Pons (tissue), 1 donor: ENCODE measurements at regions not wholly inside any gene's neighbourhood (a gene's known extent, or its start where the extent isn't known, plus 50 kb on each side); places are given as distances from the start of the nearest gene placed in this dataset.

Source experiments
- DNase-seq: peaks from one replicate; pipeline ENCODE4 v3.0.0-alpha.2; 2016; ENCODE audit warnings: low spot score

DNA sequence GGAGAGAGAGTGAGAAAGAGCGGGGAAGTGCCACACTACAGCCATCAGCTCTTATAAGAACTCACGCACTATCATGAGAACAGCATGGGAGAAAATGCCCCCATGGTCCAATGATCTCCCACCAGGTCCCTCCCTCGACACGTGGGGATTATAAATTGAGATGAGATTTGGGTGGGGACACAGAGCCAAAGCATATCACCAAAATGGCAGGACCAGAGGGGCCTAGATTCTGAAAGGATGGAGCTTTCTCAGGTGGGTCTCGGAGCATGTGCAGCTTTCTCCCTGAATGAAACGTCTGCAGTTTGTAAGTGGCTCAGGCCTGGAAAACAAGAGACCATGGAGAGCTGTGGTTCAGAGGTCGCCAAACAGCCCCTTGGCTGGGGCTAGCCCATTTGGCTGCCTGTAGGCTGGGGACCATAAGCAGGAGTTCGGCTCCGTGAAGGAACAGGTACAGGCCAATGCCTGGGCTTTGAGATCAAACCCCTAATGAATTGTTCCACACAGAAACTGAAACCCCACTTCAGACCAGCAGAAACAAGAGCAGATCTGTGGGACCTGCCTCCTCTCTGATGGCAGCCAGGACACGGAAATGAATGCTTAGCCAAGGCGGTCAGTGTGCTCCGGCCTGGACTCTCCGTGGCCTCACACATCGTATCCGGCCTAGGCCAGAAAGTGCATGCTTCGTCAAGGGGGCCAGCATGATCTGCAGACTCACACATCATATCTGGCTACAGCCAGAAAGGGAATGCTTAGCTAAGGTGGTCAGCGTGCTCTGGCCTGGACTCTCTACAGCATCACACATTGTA lies 111.2 kb upstream of the TMEM18 start:
- DNase-seq: no peak

DNA sequence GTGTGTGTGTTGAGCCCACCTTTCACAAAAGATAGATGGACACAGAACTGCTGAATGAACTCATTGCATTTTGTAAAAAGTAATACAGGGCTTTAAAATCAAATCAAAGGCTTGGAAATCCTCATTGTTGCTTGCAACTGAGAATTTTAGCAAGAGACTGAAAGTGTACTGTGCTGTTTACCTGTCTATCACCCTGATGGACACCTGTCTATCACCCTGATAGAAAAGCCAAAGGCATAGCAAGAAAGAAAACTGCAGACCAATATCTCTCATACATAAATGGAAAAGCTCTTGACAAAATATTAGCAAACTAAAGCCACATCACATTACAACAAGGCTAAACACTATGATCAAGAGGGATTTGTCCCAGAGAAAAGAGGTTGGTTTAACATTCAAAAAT lies 107.5 kb upstream of the TMEM18 start:
- DNase-seq: no peak

DNA sequence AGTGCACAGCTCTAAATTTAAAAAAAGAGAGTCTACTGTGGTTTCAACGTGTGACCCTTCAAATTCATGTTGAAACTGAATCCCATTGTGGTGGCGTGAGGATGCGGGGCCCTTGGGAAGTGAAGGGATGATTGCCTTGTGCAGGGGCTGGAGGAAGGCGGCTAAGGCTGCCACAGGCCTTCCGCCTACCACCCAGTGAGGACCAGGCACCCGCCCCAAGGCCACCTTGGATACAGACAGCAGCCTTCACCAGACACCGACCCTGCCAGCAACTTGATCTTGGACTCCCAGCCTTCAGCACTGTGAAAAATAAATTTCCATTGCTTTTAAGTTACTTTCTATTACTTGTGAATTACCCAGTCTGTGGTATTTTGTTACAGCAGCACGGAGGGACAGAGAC lies 103.4 kb upstream of the TMEM18 start:
- no peak for DNase-seq

DNA sequence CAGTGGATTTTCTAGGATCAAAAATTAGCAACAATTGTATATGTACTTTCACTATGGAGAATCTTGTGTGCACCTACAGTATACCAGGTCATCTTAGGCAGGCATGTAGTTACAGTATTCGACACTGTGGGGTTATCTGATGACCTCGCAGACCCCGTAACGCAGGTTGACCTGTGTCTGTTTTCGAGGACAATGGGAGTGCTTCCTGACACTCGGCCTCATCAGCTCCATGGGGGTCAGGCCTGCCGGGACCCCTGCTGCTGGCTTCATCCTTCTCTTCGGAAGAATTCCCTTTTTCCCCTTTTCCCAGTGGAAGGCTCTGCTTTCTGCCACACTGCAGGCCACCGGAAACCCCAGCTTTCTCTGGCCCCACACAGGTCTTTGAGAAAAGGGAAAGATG lies 102.8 kb upstream of the TMEM18 start:
- no peak for DNase-seq

DNA sequence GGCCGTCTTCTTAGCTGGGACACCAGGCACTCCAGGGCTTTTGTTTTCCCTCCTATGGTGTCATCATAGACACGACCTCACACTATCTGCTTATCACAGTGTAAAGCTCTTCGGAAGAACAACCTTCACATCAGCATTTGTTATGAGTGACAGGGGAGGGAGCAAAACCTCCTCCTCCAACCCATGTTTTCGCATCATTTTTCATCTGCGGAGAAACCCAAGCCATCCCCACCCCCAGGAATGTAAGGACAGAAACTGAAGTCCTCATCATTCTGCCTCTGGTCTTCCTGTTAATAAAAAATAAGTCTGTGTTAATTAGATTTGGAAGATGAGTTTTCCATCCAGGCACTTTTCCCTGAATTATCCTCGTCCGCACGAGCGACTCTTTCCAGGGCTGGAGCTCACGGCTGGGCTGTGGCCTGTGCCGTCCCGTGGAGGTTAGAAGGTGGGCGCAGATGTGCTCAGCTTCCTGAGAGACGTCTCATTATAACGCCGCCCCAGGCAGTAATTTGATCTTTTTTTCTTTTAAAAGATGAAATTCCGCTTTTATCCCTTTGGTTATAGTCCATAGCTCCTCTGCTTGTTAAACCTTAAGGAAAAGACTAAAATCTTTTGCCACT lies 101.6 kb upstream of the TMEM18 start:
- no peak for DNase-seq

DNA sequence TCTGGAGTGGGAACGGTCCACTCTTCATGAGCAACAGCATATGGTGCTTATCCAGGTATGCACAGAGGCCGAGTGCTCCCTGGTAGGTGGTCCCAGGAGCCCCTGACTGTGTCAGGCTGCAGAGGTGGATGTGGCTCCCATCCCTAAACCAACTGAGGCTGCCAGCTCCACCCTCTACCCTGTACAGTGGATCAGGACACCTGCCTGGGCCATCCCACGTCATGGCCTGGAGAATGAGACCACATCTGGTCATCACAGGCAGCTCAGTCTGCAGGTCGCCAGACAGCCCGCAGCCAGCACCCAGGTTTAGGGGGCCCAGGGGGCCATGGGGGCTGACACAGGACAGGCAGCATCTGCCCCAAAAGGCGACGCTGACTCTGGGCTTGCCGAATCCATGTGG lies 100.3 kb upstream of the TMEM18 start:
- DNase-seq: no peak

DNA sequence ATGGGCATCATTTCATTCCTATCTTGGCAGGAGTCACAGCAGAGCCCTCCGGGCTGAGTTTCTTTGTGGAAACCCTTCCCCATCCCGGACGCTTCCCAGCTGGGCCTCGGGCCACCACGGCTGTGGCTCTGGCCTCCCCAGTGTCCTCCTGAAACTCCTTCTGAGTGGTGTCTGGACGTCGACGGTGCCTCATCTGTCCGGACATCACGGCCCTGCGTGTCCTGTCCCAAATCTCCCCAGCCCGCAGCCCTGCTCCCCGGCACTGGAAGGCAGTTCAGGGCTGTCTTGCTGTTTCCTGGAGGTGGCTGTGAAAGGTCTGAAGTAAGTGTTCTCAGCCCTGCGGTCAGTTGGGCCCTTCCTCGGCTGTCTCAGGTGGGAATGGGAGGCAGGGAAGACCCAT lies 99.8 kb upstream of the TMEM18 start:
- no peak for DNase-seq

DNA sequence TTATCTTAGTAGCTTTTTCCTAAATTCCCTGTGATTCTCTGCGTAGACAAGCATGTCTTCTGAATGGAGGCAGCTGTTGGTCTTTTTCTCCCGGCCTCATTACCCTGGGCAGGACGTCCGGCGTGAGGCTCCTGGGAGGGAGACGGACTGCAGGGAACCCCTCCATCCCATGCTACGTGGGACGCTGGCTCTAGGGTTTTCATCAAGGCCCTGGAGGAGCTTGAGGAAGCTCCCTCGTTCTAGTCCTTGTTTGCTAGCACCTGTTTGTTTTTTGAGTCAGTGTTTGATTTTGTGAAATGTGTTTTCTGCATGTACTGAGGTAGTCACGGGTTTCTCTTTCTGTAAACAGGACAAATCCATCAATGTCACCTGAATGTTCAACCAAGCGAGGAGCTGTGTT lies 99.3 kb upstream of the TMEM18 start:
- no peak for DNase-seq

DNA sequence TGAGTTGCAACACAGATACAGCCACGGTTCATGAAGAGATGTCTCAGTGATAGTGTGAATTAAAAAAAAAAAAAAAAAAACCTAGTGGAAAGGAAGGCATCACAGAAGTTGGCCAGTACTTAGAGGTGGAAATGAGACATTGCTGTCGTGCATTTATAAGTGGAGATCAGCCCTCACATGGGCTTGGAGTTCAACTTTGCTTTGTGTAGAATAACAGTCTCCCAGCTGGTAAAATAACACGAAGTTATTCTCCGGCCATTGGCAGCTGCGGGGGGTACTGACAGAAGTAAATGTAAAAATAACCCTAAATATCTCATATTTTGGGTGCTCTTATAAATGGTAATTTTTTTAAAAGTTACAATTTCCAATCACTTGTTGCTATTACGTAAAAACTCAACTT lies 98.8 kb upstream of the TMEM18 start:
- DNase-seq: no peak

DNA sequence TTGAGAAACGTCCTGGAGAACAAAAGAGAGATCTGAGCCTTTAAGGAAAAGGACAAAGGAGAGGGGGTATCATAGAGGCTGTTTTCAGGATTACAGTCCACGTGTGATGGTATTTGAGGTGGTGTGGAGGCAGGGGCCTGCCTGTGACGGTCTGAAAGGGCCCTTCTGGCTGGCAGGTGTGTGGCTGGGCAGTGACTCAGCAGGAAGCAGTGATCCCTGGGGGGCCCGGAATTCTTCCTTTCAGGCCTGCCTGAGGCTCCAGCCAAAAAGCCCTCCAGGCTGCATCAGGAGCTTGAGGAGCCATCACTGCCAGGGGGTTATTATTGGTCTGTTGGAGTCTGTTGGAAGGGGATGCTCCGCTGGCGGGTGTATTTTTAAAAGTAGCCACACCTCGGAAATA lies 97.2 kb upstream of the TMEM18 start:
- no peak for DNase-seq

DNA sequence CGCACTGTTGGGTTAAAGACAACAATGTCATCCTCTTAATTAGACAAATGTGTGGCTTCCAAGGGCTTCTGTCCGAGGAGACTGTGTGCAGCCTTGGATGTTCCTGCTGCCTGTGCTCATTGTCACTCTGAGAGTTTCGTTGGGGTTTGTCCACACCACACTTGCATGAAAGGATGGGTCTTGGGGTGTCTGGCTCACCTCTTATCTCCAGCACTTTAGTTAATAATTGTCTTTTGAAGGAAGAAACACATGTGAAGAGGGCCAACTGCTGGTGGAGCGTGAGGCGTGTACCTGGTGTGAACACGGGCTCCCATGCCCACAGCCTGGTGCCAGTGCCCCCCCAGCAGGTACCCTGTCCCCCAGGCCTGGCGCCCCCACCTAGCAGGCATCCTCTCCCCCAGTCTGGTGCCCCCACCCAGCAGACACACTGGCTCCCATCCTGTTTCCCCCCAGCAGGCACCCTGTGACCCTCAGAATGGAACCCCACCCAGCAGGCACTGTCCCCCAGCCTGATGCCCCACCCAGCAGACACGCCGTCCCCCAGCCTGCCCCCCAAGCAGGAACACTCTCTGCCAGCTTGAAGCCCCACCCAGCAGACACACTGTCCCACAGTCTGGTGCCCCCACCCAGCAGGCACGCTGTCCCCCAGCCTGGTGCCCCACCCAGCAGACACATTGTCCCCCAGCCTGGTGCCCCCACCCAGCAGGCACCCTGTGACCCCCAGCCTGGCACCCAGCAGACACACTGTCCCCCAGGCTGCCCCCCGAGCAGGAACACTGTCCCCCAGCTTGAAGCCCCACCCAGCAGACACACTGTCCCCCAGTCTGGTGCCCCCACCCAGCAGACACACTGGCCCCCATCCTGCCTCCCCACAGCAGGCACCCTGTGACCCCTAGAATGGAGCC lies 96.3 kb upstream of the TMEM18 start:
- DNase-seq: no peak

DNA sequence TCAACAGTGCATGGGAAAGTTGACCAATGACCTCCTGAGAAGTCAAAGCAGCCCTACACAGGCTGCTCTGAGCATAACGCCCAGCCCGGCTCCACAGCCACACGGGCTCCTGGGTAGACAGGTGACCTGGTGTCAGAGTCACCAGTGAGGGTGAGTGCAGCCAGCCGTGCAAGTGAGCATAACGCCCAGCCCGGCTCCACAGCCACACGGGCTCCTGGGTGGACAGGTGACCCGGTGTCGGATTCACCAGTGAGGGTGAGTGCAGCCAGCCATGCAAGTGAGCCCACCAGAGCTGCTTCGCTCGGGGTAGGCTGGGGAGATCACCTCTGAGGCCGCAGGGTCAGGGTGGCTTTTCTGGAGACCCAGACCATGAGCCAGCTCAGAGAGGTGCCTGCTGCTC lies 94.3 kb upstream of the TMEM18 start:
- no peak for DNase-seq

DNA sequence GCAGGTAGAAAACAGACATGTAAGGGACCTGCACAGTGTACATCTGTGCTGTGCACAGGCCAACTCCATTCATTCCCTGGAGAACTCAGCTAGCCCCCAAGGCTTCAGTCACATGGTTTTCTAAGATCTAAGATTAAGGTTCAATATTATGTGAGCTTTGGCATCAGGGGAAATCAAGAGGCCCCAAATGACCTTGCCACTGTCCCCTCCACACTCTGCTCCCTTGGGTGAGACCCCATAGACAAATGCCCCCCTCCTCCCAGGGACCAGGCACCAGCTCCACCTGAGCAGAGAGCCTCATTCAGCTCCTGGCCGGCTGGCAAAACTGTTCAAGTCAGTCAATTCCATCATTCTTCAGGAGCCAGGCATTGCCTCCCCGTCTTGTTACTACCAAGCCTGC lies 93.6 kb upstream of the TMEM18 start:
- DNase-seq: no peak

DNA sequence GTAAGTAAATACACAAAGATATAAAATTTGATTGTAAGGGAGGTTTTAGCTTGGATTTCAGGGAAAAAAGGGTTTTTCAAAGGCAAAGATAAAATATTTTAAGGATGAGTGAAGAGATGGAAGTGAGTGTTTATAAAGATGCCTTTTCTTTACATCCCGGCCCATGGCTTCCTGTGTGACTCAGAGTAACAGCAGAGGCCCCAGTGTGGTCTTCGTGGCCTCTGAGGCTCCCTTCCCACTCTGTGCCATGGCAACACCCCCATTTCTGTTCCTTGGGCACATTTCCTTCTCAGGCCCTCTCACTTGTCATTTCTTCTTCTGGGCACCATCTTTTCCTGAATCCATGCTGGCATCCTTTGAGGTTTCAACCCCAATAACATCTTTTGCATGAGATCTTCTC lies 92.6 kb upstream of the TMEM18 start:
- no peak for DNase-seq

DNA sequence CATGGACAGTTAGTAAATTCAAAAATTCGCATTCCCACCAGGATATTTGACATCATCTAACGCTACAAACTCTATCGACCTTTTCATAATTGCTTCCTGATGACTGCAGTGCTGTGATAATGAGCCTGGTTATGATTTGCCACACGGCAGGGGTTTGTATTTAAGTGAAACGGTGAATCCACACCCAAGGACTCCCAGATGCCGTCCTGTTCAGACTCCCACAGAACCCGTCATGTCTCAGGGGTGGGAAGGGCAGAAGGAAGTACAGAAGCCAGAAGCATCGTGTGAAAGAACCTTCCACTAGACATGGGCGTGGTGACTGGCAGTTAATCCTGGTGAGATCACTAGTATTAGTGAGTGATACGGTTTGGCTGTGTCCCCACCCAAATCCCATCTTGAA lies 91.2 kb upstream of the TMEM18 start:
- DNase-seq: no peak

DNA sequence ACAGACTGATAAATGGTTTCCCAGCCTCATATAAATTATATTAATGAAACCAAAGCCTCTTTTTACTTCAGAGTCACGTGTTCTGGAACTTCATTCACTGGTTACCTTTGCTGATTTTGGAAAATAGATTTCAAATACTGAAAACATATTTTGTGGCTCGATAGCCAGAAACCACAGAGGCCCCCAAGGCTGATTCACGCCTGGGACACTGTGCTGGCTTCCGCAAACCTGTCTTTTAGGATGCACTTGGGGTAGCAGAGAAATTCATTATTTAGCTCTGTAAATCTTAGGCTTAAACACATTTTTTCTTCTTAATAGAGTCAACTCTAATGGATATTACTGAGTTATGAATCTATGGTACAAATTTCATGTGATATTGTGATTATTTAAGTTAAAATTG lies 90.7 kb upstream of the TMEM18 start:
- DNase-seq: no peak

DNA sequence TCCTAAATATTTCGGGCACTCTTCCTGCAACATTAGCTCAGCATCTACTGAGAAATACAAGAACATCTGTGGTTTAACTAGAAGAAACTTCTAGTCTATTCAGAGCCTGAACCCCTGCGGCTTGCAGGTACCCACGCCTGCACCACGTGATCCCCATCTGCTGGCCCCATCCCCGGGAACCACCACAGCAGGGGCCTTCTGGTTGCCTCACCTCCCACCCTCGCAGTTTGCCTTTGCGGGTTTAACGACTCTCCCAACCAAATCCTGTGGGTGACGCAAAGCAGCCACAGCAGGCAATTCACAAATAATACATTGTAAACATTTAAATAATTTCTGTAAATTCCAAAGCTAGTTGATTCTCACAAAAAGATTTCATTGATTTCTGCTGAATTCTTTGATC lies 90.2 kb upstream of the TMEM18 start:
- no peak for DNase-seq

DNA sequence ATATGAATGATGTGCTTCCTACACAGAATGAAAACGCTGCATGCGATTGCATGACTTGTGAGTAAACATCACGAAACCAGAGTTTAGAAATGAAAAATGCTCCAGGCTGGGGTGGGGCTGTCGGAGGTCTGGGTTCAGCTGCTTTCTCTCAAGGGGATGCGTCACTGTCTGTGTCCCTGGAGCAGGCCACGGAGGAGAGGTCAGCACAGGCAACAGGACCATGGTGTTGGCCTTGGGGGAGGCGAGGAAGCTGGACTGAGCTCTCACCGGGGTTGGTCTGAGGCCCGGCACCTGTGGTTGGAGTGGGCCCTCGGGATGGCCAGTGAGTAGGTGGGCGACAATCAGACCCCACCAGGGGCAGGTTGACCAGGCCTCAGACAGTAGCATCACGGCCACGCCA lies 89.0 kb upstream of the TMEM18 start:
- DNase-seq: no peak

DNA sequence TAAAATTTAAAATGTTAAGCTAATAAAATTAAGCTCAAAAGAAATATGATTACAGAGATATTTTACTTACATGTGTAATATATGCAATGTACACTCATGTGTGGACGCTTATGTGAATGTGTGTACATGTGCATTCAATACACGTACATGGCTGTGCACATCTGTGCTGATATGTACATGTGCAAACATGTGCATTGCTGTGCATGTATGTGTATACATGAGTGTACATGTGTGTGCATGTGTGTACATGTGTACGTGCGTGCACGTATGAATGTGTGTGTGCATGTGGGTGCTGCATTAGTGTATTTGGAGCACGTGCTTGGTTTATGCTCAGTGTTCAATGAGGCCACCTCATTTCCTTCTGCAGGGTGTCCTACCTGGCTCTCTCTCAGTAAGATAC lies 88.2 kb upstream of the TMEM18 start:
- DNase-seq: no peak

DNA sequence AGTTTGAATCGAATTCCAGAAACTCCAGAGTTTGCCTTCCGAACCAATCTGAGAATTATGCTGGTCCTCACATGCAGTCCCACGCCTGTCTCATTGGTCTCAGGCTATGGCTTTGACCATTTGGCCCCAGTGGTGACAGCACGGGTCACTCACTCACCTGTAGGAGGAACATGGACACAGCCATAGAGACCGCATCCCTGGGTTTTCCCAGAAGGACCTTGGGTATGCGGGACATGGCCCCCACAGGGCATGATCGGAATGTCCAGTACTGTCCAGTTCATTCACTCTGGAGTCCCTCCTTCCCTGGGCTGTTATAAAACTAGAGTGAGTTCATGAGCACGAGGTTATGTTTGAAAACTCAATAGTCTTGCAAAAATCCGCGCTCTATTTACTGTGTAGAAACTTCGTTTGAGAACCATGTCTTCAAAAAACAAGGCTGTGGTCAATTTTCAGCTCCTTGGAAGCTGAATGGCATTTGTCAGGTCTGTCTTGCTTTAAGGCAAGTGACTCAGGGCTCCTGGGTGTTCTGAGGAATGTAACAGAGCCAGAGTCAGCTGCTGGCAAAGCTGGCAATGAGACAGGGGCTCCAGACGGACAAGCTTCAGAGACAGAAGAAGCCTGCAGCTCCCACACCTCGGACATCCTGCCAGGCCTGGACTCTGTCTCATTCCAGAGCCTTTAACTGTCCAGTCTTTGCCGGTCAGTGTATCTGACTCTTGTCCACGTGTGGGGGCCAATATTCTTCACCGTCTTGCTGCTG lies 86.7 kb upstream of the TMEM18 start:
- DNase-seq: no peak

DNA sequence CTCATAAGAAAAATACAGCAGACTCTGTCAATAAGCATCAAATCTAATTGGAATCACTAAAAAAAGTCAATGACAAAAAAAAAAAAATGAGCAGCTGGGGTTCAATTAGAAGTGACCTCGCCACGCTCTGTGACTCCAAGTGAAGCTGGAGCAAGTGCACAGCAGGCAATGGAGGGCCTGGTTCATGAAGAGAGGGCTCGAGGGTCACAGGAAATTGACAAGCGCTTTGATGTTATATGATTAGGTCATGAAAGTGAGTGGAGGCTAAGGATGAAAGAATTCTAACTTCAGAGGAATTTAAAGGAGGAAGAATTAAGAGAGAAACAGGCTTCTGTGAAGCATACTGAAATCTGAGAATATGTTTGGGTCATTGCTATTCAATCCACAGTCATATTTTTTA lies 85.4 kb upstream of the TMEM18 start:
- DNase-seq: no peak

DNA sequence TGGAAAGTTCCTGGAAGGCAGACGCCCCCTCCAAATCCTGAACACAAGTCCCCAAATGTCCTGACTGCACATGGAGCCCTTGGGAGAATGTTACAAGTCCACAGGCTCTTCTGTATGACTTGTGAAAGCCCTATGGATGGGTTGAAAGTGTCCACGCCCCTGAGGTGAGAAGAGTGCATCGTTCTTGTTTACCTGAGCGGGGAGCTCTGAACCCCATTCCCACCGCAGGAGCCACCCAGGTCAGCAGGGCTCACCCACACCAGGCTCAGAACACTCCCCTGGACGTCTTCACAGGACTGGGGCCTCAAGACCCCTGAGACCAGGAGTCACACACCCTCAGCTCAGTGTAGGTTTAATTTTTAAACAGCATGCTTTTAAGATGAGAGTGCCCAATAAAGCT lies 84.2 kb upstream of the TMEM18 start:
- DNase-seq: no peak
